PC-3 (cell line): ENCODE measurements at regions not wholly inside any gene's neighbourhood (a gene's known extent, or its start where the extent isn't known, plus 50 kb on each side); places are given as distances from the start of the nearest gene placed in this dataset.
A peak's percentile ranks its signal among the peaks of the same experiment; 100 is the strongest.

Experiments used
- ATAC-seq: fragments of 200-7000 bp; cut with Tn5 transposase; 2 replicates; pipeline ENCODE4 v1.9.1; 2020; ENCODE audit warnings: mild to moderate bottlenecking, moderate library complexity
- BruUV-seq: library from RNA; stranded (reverse); fragments of 400-500 nt; replicated peaks from 2 replicates; lab custom pipeline; 2021; lab: Mats Ljungman, UMichigan
- CTCF ChIA-PET: fragments of 300-600 bp; sonication (Branson Sonifier 250); formaldehyde crosslinking; loops from one replicate; lab custom pipeline; 2022; ENCODE audit warnings: antibody characterized with exemption; lab: Charles Lee
- POLR2A ChIA-PET: fragments of 300-600 bp; sonication (Branson Sonifier 250); formaldehyde crosslinking; loops from one replicate; lab custom pipeline; 2022; ENCODE audit warnings: antibody characterized with exemption; ENCODE audit not compliant: unreplicated experiment; lab: Charles Lee
- DNase-seq: peaks from one replicate; pipeline ENCODE4 v3.0.0-alpha.2; 2015
- H2AFZ ChIP-seq: fragments of 300-600 bp; sonication (generic); 2 replicates; pipeline ENCODE4 v1.6.0; 2016; ENCODE audit warnings: antibody characterized with exemption, low read length
- H3F3A ChIP-seq: fragments of 300-600 bp; sonication (generic); one replicate; pipeline ENCODE4 v1.6.0; 2017; ENCODE audit warnings: antibody characterized with exemption, low read length, control low read depth, mild to moderate bottlenecking; ENCODE audit not compliant: unreplicated experiment
- H3K27ac ChIP-seq: fragments of 300-600 bp; sonication (generic); 2 replicates; pipeline ENCODE4 v1.5.1; 2016; ENCODE audit warnings: mild to moderate bottlenecking, low read length
- H3K27me3 ChIP-seq: fragments of 300-600 bp; sonication (generic); 2 replicates; pipeline ENCODE4 v1.6.1; 2016; ENCODE audit warnings: low read length, mixed read lengths
- H3K36me3 ChIP-seq: fragments of 300-600 bp; sonication (generic); 2 replicates; pipeline ENCODE4 v1.6.1; 2016; ENCODE audit warnings: low read depth, mixed run types, low read length, mixed read lengths
- H3K4me1 ChIP-seq: fragments of 300-600 bp; sonication (generic); 2 replicates; pipeline ENCODE4 v1.5.1; 2016; ENCODE audit warnings: low read length; ENCODE audit not compliant: insufficient read depth
- H3K4me2 ChIP-seq: fragments of 300-600 bp; sonication (generic); 2 replicates; pipeline ENCODE4 v1.6.0; 2016; ENCODE audit warnings: low read length
- H3K4me3 ChIP-seq: fragments of 300-600 bp; sonication (generic); 2 replicates; pipeline ENCODE4 v1.5.1; 2016; ENCODE audit warnings: mild to moderate bottlenecking, low read length, mixed read lengths
- H3K79me2 ChIP-seq: fragments of 300-600 bp; sonication (generic); 2 replicates; pipeline ENCODE4 v1.6.1; 2017; ENCODE audit warnings: low read length, mixed read lengths
- H3K9ac ChIP-seq: fragments of 300-600 bp; sonication (generic); 2 replicates; pipeline ENCODE4 v1.6.0; 2016; ENCODE audit warnings: mild to moderate bottlenecking, low read length
- H3K9me2 ChIP-seq: fragments of 300-600 bp; sonication (generic); replicated peaks from 2 replicates; pipeline ENCODE4 v1.6.1; 2016; ENCODE audit warnings: mixed run types, low read length, mixed read lengths
- H3K9me3 ChIP-seq: fragments of 300-600 bp; sonication (generic); 2 replicates; pipeline ENCODE4 v1.6.1; 2016; ENCODE audit warnings: low read length, mixed read lengths
- H4K20me1 ChIP-seq: fragments of 300-600 bp; sonication (generic); 2 replicates; pipeline ENCODE4 v1.6.1; 2016; ENCODE audit warnings: low read length, mixed read lengths
- CTCF ChIP-seq: fragments of 300-600 bp; sonication (generic); conservative IDR thresholded peaks from 2 replicates; pipeline ENCODE4 v1.5.1; 2017; ENCODE audit warnings: antibody characterized with exemption, low read depth, mild to moderate bottlenecking, low read length
- EZH2 ChIP-seq: fragments of 300-600 bp; sonication (generic); IDR thresholded peaks from one replicate; pipeline ENCODE4 v1.6.1; 2017; ENCODE audit warnings: antibody characterized with exemption, mild to moderate bottlenecking, low read length; ENCODE audit not compliant: unreplicated experiment
- EZH2phosphoT487 ChIP-seq: fragments of 300-600 bp; sonication (generic); IDR thresholded peaks from 2 replicates; pipeline ENCODE4 v1.6.1; 2018; ENCODE audit warnings: mild to moderate bottlenecking, antibody characterized with exemption, low read length, borderline replicate concordance
- intact Hi-C: fragments of 100-400 bp; cut with micrococcal nuclease; formaldehyde crosslinking; loops from 2 replicates; pipeline ENCODE4 v1.9.0; 2023

GRCh38 chr18:75128051-75128605 is 80.8 kb downstream of the PTGR3 start:
- H3K4me2 ChIP-seq = no peak overlapping the region
- no peaks in the 10 kb centered on the region for H3K79me2 ChIP-seq
- no peak overlapping the region for H3K27ac ChIP-seq
- peaks cover 20% of the 10 kb centered on the region for H3K27me3 ChIP-seq
- no peaks in the 10 kb centered on the region for H4K20me1 ChIP-seq
- H3K36me3 ChIP-seq = no peaks in the 10 kb centered on the region
- intact Hi-C loops = loop anchor here (5.0 kb wide), 1 partner anchor 231 kb away; no protein-coding TSS in a partner anchor
- no peaks in the 10 kb centered on the region for H3K9me2 ChIP-seq
- DNase-seq = no peak
- ChIA-PET CTCF (no interaction called here), POLR2A (no interaction called here)
- peaks cover 8% of the 10 kb centered on the region for H3K4me1 ChIP-seq
- H2AFZ ChIP-seq = no peak overlapping the region
- no peak for ATAC-seq
- no TSS peak for BruUV-seq
- H3K9me3 ChIP-seq = no peaks in the 10 kb centered on the region
- H3K9ac ChIP-seq = no peak overlapping the region
- no peak for TF ChIP-seq EZH2
- TF ChIP-seq EZH2phosphoT487 = no peak
- TF ChIP-seq CTCF = no peak
- H3K4me3 ChIP-seq = no peak overlapping the region
- H3F3A ChIP-seq = no peaks in the 10 kb centered on the region

GRCh38 chr18:75127143-75128021 is 81.6 kb downstream of the PTGR3 start:
- CTCF ChIA-PET = no interaction called here
- Histone ChIP-seq H2AFZ (no peak overlapping the region), H3K4me2 (no peak overlapping the region), H3K36me3 (no peaks in the 10 kb centered on the region), H3K9me2 (no peaks in the 10 kb centered on the region), H3K27me3 (peaks cover 13% of the 10 kb centered on the region), H3K9me3 (no peaks in the 10 kb centered on the region), H3K27ac (no peak overlapping the region), H3K4me1 (peaks cover 8% of the 10 kb centered on the region), H4K20me1 (no peaks in the 10 kb centered on the region), H3K9ac (no peak overlapping the region), H3F3A (no peaks in the 10 kb centered on the region), H3K79me2 (no peaks in the 10 kb centered on the region), H3K4me3 (no peak overlapping the region)
- ATAC-seq (no peak), DNase-seq (peak; percentile 23)
- TF ChIP-seq EZH2 = no peak
- TF ChIP-seq CTCF = no peak
- TF ChIP-seq EZH2phosphoT487 = no peak
- POLR2A ChIA-PET = no interaction called here
- intact Hi-C loops = loop anchor here (5.0 kb wide), 1 partner anchor 230 kb away; no protein-coding TSS in a partner anchor
- no TSS peak for BruUV-seq
